ENCODE measurements at regions not wholly inside any gene's neighbourhood (a gene's known extent, or its start where the extent isn't known, plus 50 kb on each side); places are given as distances from the start of the nearest gene placed in this dataset.

- TF ChIP-seq CTCF (IDR thresholded peaks at IDR 0.05) (no peak), POLR2A (IDR thresholded peaks at IDR 0.05) (no peak), POLR2AphosphoS5 (IDR thresholded peaks at IDR 0.05) (no peak)
These were observed 650.6 kb downstream of the CBLN4 start for GRCh38 chr20:55354720-55355119.
